CD4-positive, alpha-beta T cell (primary cell): ENCODE measurements at regions not wholly inside any gene's neighbourhood (a gene's known extent, or its start where the extent isn't known, plus 50 kb on each side); places are given as distances from the start of the nearest gene placed in this dataset.

Experiments used
- ATAC-seq: fragments of 200-7000 bp; cut with Tn5 transposase; one replicate; pipeline ENCODE4 v1.10.0; 2022; ENCODE audit warnings: mild to moderate bottlenecking; ENCODE audit not compliant: poor library complexity
- CTCF ChIA-PET: fragments of 350-600 bp; sonication (Branson Sonifier 250); formaldehyde crosslinking; loops from one replicate; lab custom pipeline; 2021; ENCODE audit warnings: antibody characterized with exemption, inconsistent platforms; lab: Charles Lee
- POLR2A ChIA-PET: fragments of 350-600 bp; sonication (Branson Sonifier 250); formaldehyde crosslinking; loops from one replicate; lab custom pipeline; 2021; ENCODE audit warnings: antibody characterized with exemption, inconsistent platforms; lab: Charles Lee
- DNase-seq, 14 experiments: peaks; one replicate each; pipeline ENCODE4 v3.0.0-alpha.2; 2013 to 2020; ENCODE audit warnings: mixed read lengths in 2 of 14
- H3K27ac ChIP-seq, 2 donors: one replicate each; pipeline versions ENCODE4 v1.5.1 to v1.7.0; 2013; ENCODE audit warnings: low read length in 2 of 2, low read depth in 1 of 2, mild to moderate bottlenecking in 1 of 2
- H3K27me3 ChIP-seq, 2 experiments: 1 replicate in 1 of 2; 2 replicates in 1 of 2; pipeline versions ENCODE4 v1.6.1 to v1.7.0; 2013; ENCODE audit warnings: low read length in 2 of 2, control low read depth in 1 of 2, mild to moderate bottlenecking in 1 of 2, moderate library complexity in 1 of 2; ENCODE audit not compliant: insufficient read depth in 2 of 2, control insufficient read depth in 1 of 2
- H3K36me3 ChIP-seq: one replicate; pipeline ENCODE4 v1.6.1; 2013; ENCODE audit warnings: low read length, control low read depth; ENCODE audit not compliant: insufficient read depth
- H3K4me1 ChIP-seq: one replicate; pipeline ENCODE4 v1.6.1; 2013; ENCODE audit warnings: low read length, control low read depth; ENCODE audit not compliant: insufficient read depth
- H3K4me3 ChIP-seq: one replicate; pipeline ENCODE4 v1.5.1; 2013; ENCODE audit warnings: mild to moderate bottlenecking, low read length, moderate library complexity
- H3K9me3 ChIP-seq, 2 experiments: 1 replicate in 1 of 2; 2 replicates in 1 of 2; pipeline versions ENCODE4 v1.6.1 to v1.7.0; 2013; ENCODE audit warnings: low read length in 2 of 2, mild to moderate bottlenecking in 2 of 2, control low read depth in 1 of 2, moderate library complexity in 1 of 2; ENCODE audit not compliant: control insufficient read depth in 1 of 2, insufficient read depth in 1 of 2
- H3K27ac Mint-ChIP-seq: one replicate; pipeline ENCODE4 v1.8.0; 2020; ENCODE audit warnings: mixed read lengths
- H3K27me3 Mint-ChIP-seq: one replicate; pipeline ENCODE4 v1.8.0; 2021; ENCODE audit warnings: mixed read lengths
- H3K36me3 Mint-ChIP-seq: one replicate; pipeline ENCODE4 v1.8.0; 2021; ENCODE audit warnings: low read depth, mixed read lengths
- H3K4me1 Mint-ChIP-seq: one replicate; pipeline ENCODE4 v1.8.0; 2021; ENCODE audit warnings: low read depth, mixed read lengths
- H3K4me3 Mint-ChIP-seq: one replicate; pipeline ENCODE4 v1.8.0; 2020; ENCODE audit warnings: mild to moderate bottlenecking, mixed read lengths
- H3K9me3 Mint-ChIP-seq: one replicate; pipeline ENCODE4 v1.8.0; 2020; ENCODE audit warnings: mixed read lengths
- CTCF ChIP-seq: fragments of 200-600 bp; IDR thresholded peaks from one replicate; pipeline ENCODE4 v1.8.0; 2022; ENCODE audit warnings: antibody characterized with exemption, mild to moderate bottlenecking
- intact Hi-C, 2 experiments: fragments of 100-400 bp; cut with DNase I in 1 of 2; cut with micrococcal nuclease in 1 of 2; formaldehyde crosslinking; loops; one replicate each; pipeline versions ENCODE4 v1.15.1 to v1.9.0; 2023 to 2025; cut with DNase I, micrococcal nuclease

DNA sequence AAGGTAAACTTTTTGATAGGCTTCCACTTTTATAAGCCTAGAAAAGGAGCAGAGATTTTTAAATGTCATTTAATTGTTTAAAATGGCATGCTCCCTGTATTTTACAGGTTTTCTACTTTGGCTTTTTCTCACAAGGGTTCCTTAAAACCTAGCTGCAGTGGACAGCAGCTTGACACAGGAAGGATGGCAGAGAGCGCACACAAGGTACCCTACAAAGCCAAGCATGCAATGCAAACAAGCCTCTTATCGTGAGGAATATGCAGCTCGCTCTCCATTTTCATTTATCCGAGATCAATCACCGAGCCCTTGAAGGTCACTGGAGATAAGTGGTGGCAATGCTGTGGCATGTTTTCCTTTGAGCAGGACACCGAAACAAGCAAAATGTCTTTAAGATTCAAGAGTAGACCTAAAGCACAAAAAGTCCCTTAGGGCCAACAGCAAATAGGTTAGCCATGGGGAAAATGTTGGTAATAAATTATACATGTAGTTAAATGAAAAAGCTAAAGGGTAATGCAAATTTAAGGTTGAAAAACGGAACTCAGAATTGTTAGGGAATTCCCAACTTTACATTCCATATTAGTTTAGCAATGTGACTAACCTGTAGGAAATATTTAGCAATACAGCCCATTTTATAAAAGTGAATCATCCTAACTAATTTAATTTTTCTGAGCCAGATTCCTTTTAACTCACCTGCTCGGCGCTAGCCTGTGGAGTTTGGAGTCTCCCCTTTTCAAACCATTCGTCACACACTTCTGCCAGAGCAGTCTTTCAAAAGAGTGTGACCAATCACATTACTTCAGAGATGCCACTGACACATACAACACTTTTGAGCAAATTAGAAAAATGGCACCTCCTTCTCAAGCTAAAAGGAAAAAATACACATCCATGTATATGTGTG is 337.9 kb upstream of the PKDCC start:
- no peaks in the 10 kb centered on the region for H3K9me3 ChIP-seq
- DNase-seq (no peak), ATAC-seq (no peak)
- Mint-ChIP-seq H3K4me3 (no peak overlapping the region), H3K4me1 (no peaks in the 10 kb centered on the region), H3K27ac (no peak overlapping the region), H3K27me3 (peaks cover 10% of the 10 kb centered on the region), H3K36me3 (no peaks in the 10 kb centered on the region), H3K9me3 (no peaks in the 10 kb centered on the region)
- H3K4me1 ChIP-seq: no peaks in the 10 kb centered on the region
- TF ChIP-seq CTCF: no peak
- H3K4me3 ChIP-seq: no peak overlapping the region
- H3K27me3 ChIP-seq: no peaks in the 10 kb centered on the region
- intact Hi-C loops: no loop called here
- H3K36me3 ChIP-seq: no peaks in the 10 kb centered on the region
- POLR2A ChIA-PET: no interaction called here
- CTCF ChIA-PET: no interaction called here
- H3K27ac ChIP-seq: no peak overlapping the region

DNA sequence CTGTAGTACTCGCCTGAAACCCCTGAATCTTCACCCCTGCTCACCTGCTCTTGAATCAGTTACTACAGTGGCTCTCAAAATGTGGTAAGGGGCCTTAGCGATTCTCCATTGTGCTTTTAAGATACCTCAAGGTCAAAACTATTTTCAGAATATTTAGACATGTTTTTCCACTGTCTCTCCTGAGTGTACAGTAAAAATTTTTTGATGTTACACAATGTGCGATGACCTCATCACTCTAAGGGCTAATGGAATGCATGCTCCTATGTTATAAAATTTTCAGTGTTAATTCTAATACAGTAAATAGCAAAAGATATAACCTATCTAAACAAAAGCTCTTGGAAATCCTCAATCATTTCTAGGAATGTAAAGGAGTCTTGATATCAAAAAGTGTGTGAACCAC is 336.9 kb upstream of the PKDCC start:
- no peaks in the 10 kb centered on the region for H3K27me3 ChIP-seq
- H3K4me1 Mint-ChIP-seq: peaks cover 4% of the 10 kb centered on the region
- CTCF ChIA-PET: no interaction called here
- H3K9me3 ChIP-seq: no peaks in the 10 kb centered on the region
- no peak overlapping the region for H3K27ac Mint-ChIP-seq
- no peak overlapping the region for H3K27ac ChIP-seq
- no peaks in the 10 kb centered on the region for H3K36me3 Mint-ChIP-seq
- POLR2A ChIA-PET: no interaction called here
- H3K4me3 Mint-ChIP-seq: no peak overlapping the region
- ATAC-seq (no peak), DNase-seq (no peak)
- no peak for TF ChIP-seq CTCF
- no peaks in the 10 kb centered on the region for H3K4me1 ChIP-seq
- peaks cover 10% of the 10 kb centered on the region for H3K27me3 Mint-ChIP-seq
- H3K36me3 ChIP-seq: no peaks in the 10 kb centered on the region
- no peaks in the 10 kb centered on the region for H3K9me3 Mint-ChIP-seq
- intact Hi-C loops: no loop called here
- no peak overlapping the region for H3K4me3 ChIP-seq

GRCh38 chr2:41711736-41712135 is 336.1 kb upstream of the PKDCC start:
- intact Hi-C loops: no loop called here
- CTCF ChIA-PET: no interaction called here
- no peak for DNase-seq
- Histone ChIP-seq H3K9me3 (no peaks in the 10 kb centered on the region), H3K4me3 (no peak overlapping the region), H3K36me3 (no peaks in the 10 kb centered on the region), H3K27me3 (no peaks in the 10 kb centered on the region), H3K4me1 (no peaks in the 10 kb centered on the region), H3K27ac (no peak overlapping the region)
- POLR2A ChIA-PET: no interaction called here
- peaks cover 4% of the 10 kb centered on the region for H3K4me1 Mint-ChIP-seq
- ATAC-seq: no peak
- no peak overlapping the region for H3K4me3 Mint-ChIP-seq
- H3K36me3 Mint-ChIP-seq: no peaks in the 10 kb centered on the region
- H3K9me3 Mint-ChIP-seq: no peaks in the 10 kb centered on the region
- TF ChIP-seq CTCF: no peak
- H3K27me3 Mint-ChIP-seq: peaks cover 10% of the 10 kb centered on the region
- no peak overlapping the region for H3K27ac Mint-ChIP-seq
